ENCODE measurements at regions not wholly inside any gene's neighbourhood (a gene's known extent, or its start where the extent isn't known, plus 50 kb on each side); places are given as distances from the start of the nearest gene placed in this dataset.

DNA sequence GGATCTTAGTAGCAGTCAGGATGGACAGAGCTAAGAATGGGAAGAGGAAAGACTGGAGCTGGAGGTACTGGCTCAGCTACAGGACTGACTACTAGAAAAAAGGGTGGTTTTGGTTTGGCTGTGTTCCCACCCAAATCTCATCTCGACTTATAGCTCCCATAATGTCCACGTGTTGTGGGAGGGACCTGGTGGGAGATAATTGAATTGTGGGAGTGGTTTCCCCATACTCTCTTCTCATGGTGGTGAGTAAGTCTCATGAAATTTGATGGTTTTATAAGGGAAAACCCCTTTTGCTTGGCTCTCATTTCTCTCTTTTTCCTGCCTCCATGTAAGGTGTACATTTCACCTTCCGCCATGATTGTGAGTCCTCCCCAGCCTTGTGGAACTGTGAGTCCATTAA lies 466.5 kb upstream of the DEPDC1 start:
- no peak for DNase-seq
- H3K4me3 ChIP-seq, result no peak overlapping the region
- H3K9me2 ChIP-seq (ENCODE audit: insufficient read depth), result no peaks in the 10 kb centered on the region
- WGBS, 2 experiments (ENCODE audit: low coverage in 1 of 2, low lambda C conversion rate in 2 of 2, missing lambda C conversion rate in 2 of 2), result 37 to 45% methylated on average over 3 of the region's 3 CpGs
- in situ Hi-C loops (cut with MboI), result no loop called here
- no peaks in the 10 kb centered on the region for H3K4me1 ChIP-seq (ENCODE audit: insufficient read depth)
- H3K4me2 ChIP-seq (ENCODE audit: unreplicated experiment), result no peak overlapping the region
- H3K9ac ChIP-seq, result no peak overlapping the region
- H3K36me3 ChIP-seq (ENCODE audit: low read depth), result no peaks in the 10 kb centered on the region
- no peaks in the 10 kb centered on the region for H3F3A ChIP-seq (ENCODE audit: insufficient read depth)
- H3K27ac ChIP-seq, result no peak overlapping the region
- TF ChIP-seq EZH2phosphoT487 (IDR thresholded peaks at IDR 0.05; ENCODE audit: insufficient read depth, low read depth), result no peak
- no peaks in the 10 kb centered on the region for H4K20me1 ChIP-seq (ENCODE audit: insufficient read depth)
- no peaks in the 10 kb centered on the region for H3K27me3 ChIP-seq (replicated peaks; ENCODE audit: insufficient read depth)
- H3K79me2 ChIP-seq (ENCODE audit: insufficient read depth), result no peaks in the 10 kb centered on the region
- no peaks in the 10 kb centered on the region for H3K9me3 ChIP-seq (ENCODE audit: low read depth)
- H2AFZ ChIP-seq, result no peak overlapping the region

DNA sequence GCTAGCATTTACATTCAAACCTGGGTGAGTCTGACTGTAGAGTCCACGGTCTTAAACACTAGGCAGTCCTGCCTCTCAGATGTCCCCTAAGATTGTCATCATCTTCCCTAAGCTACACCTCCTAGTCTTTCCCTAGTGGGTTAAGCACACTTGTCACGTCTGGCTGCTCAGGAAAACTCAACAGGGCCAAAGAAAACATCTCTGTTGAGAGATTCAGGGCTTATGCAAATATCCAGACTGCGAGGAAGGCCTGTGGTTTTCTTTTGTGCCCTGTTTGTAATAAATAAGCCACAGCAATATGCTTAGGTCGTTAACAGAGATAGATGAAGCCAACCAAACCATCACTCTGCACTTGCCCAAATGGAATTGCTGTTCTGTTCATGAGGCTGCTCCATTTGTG lies 472.6 kb upstream of the DEPDC1 start:
- Histone ChIP-seq H3F3A (ENCODE audit: insufficient read depth) (no peaks in the 10 kb centered on the region), H3K79me2 (ENCODE audit: insufficient read depth) (no peaks in the 10 kb centered on the region), H2AFZ (no peak overlapping the region), H3K4me3 (no peak overlapping the region), H3K9ac (no peak overlapping the region), H3K4me2 (ENCODE audit: unreplicated experiment) (no peak overlapping the region), H3K36me3 (ENCODE audit: low read depth) (no peaks in the 10 kb centered on the region), H4K20me1 (ENCODE audit: insufficient read depth) (no peaks in the 10 kb centered on the region), H3K9me2 (ENCODE audit: insufficient read depth) (0 out of 2 replicates have a peak, but pooled peaks cover 4% of the 10 kb centered on the region), H3K27me3 (replicated peaks; ENCODE audit: insufficient read depth) (no peaks in the 10 kb centered on the region), H3K9me3 (ENCODE audit: low read depth) (no peaks in the 10 kb centered on the region), H3K4me1 (ENCODE audit: insufficient read depth) (no peaks in the 10 kb centered on the region), H3K27ac (no peak overlapping the region)
- 19 to 26% methylated on average over 4 of the region's 4 CpGs for WGBS, 2 experiments (ENCODE audit: low coverage in 1 of 2, low lambda C conversion rate in 2 of 2, missing lambda C conversion rate in 2 of 2)
- no peak for DNase-seq
- no peak for TF ChIP-seq EZH2phosphoT487 (IDR thresholded peaks at IDR 0.05; ENCODE audit: insufficient read depth, low read depth)
- no peak for TF ChIP-seq EZH2 (IDR thresholded peaks at IDR 0.05; ENCODE audit: insufficient read depth, poor library complexity, severe bottlenecking)
- in situ Hi-C loops (cut with MboI), result no loop called here

GRCh38 chr1:68970571-68970970 lies 473.7 kb upstream of the DEPDC1 start:
- Histone ChIP-seq H3K27me3 (replicated peaks; ENCODE audit: insufficient read depth) (no peaks in the 10 kb centered on the region), H3K9ac (no peak overlapping the region), H3K9me3 (ENCODE audit: low read depth) (no peaks in the 10 kb centered on the region), H3K9me2 (ENCODE audit: insufficient read depth) (0 out of 2 replicates have a peak, but pooled peaks cover 4% of the 10 kb centered on the region), H3K27ac (no peak overlapping the region), H3K79me2 (ENCODE audit: insufficient read depth) (no peaks in the 10 kb centered on the region), H3F3A (ENCODE audit: insufficient read depth) (no peaks in the 10 kb centered on the region), H4K20me1 (ENCODE audit: insufficient read depth) (no peaks in the 10 kb centered on the region), H3K4me2 (ENCODE audit: unreplicated experiment) (no peak overlapping the region), H3K4me1 (ENCODE audit: insufficient read depth) (no peaks in the 10 kb centered on the region), H2AFZ (no peak overlapping the region), H3K36me3 (ENCODE audit: low read depth) (no peaks in the 10 kb centered on the region), H3K4me3 (no peak overlapping the region)
- TF ChIP-seq EZH2phosphoT487 (IDR thresholded peaks at IDR 0.05; ENCODE audit: insufficient read depth, low read depth) (no peak), EZH2 (IDR thresholded peaks at IDR 0.05; ENCODE audit: insufficient read depth, poor library complexity, severe bottlenecking) (no peak)
- 29 to 33% methylated on average over 2 of the region's 2 CpGs for WGBS, 2 experiments (ENCODE audit: low coverage in 1 of 2, low lambda C conversion rate in 2 of 2, missing lambda C conversion rate in 2 of 2)
- in situ Hi-C loops (cut with MboI), result no loop called here
- DNase-seq, result no peak

DNA sequence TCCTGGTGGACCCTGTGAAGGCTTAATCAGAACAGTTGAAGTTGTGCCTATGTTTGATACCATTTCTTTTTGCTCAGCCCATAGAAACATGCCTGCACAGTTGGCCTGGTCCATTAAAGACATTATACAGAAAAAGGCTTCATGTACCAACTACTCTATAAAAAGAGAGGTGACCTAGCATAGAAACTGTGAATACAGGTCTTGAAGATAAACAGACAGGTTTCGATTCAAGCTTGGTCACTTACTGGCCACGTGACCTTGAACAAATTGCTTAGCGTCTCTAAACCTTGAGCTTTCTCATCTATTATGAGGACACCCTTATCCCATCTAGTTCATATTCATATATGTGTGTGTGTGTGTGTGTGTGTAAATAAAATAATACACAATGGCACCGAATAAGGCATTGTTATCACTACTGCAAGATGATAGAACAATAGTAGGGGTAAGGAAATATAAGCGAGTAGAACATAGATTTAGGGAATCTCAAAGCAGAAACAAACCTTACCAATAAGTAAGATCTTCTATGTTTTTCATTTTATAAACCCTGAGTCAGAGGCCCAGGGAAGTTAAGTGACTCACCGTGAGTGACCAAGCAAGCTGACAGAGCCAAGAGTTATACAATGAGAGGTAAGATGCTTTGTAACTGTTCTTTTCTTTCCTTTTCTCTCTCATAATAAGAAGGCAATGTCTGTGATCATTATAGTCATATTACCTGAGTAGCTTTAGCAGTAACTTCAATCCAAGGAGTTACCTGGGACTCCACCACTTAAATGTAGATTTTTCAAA lies 476.8 kb upstream of the DEPDC1 start:
- Histone ChIP-seq H2AFZ (no peak overlapping the region), H3K79me2 (ENCODE audit: insufficient read depth) (no peaks in the 10 kb centered on the region), H3K27ac (no peak overlapping the region), H3K27me3 (replicated peaks; ENCODE audit: insufficient read depth) (no peaks in the 10 kb centered on the region), H3F3A (ENCODE audit: insufficient read depth) (no peaks in the 10 kb centered on the region), H3K4me2 (ENCODE audit: unreplicated experiment) (no peak overlapping the region), H3K9me2 (ENCODE audit: insufficient read depth) (0 out of 2 replicates have a peak, but pooled peaks cover 4% of the 10 kb centered on the region), H3K9ac (no peak overlapping the region), H3K36me3 (ENCODE audit: low read depth) (no peaks in the 10 kb centered on the region), H3K4me1 (ENCODE audit: insufficient read depth) (no peaks in the 10 kb centered on the region), H4K20me1 (ENCODE audit: insufficient read depth) (no peaks in the 10 kb centered on the region), H3K9me3 (ENCODE audit: low read depth) (no peaks in the 10 kb centered on the region), H3K4me3 (no peak overlapping the region)
- TF ChIP-seq EZH2phosphoT487 (IDR thresholded peaks at IDR 0.05; ENCODE audit: insufficient read depth, low read depth), result no peak
- no peak for TF ChIP-seq EZH2 (IDR thresholded peaks at IDR 0.05; ENCODE audit: insufficient read depth, poor library complexity, severe bottlenecking)
- in situ Hi-C loops (cut with MboI), result no loop called here
- peak; percentile 76 for DNase-seq
- WGBS, 2 experiments (ENCODE audit: low coverage in 1 of 2, low lambda C conversion rate in 2 of 2, missing lambda C conversion rate in 2 of 2), result 57 to 58% methylated on average over 6 of the region's 6 CpGs

Data from GM23248 (cell line).